Urinary bladder (tissue), 3 donors: ENCODE measurements at regions not wholly inside any gene's neighbourhood (a gene's known extent, or its start where the extent isn't known, plus 50 kb on each side); places are given as distances from the start of the nearest gene placed in this dataset.
A peak's percentile ranks its signal among the peaks of the same experiment; 100 is the strongest.

Source experiments
- DNase-seq: peaks from one replicate; pipeline ENCODE4 v3.0.0-alpha.2; 2015; ENCODE audit errors: extremely low spot score
- H3K27ac ChIP-seq: one replicate; pipeline ENCODE4 v1.5.1; 2013; ENCODE audit warnings: low read depth, mild to moderate bottlenecking, moderate library complexity
- H3K36me3 ChIP-seq: one replicate; pipeline ENCODE4 v1.6.1; 2013; ENCODE audit warnings: mild to moderate bottlenecking, moderate library complexity; ENCODE audit not compliant: insufficient read depth
- H3K4me1 ChIP-seq: one replicate; pipeline ENCODE4 v1.6.1; 2013; ENCODE audit warnings: mild to moderate bottlenecking, moderate library complexity; ENCODE audit not compliant: insufficient read depth
- H3K4me3 ChIP-seq: one replicate; pipeline ENCODE4 v1.5.1; 2013; ENCODE audit warnings: low read depth, low read length
- WGBS: extraction: QIAGEN DNeasy Blood & Tissue Kit; methylation state at CpG from one replicate; pipeline ENCODE4 v1.1.7; 2013; 5-methylcytosine and 5-hydroxymethylcytosine counted together
- donor health status: healthy with polysubstance abuse.
- donor health status: healthy.

DNA sequence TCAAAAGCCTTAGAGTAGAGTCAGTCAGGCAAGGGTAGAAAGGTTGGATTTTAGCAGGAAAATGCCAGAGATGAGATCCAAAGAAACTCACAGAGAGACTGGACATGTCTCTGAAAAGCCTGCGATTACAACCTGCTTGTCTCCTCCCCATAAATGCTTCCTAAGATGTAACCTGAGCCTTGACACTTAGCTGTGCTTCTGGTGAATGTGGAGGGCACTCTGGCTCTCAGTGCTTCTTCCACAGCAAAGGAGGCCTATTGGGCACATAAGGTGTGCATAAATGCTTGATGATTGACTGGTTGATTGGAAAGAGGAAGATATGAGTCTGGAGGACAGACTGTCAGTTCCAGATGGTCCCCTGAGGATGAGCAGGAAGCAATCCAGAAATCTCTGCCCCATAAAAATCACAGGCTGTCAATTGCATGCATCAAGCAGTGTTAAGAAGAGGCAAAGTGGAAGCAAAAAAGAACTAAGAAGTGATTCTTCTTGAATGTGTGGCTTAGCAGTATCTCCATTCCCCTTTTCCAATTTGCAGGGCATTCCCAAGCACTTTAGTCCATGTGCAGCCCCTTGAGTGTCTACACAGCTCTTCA, 236.2 kb upstream of the RRP15 start:
- H3K4me1 ChIP-seq: no peaks in the 10 kb centered on the region
- 14% methylated on average over 1 of the region's 1 CpG for WGBS
- H3K4me3 ChIP-seq: no peak overlapping the region
- H3K36me3 ChIP-seq: no peaks in the 10 kb centered on the region
- no peak overlapping the region for H3K27ac ChIP-seq
- DNase-seq: no peak

DNA sequence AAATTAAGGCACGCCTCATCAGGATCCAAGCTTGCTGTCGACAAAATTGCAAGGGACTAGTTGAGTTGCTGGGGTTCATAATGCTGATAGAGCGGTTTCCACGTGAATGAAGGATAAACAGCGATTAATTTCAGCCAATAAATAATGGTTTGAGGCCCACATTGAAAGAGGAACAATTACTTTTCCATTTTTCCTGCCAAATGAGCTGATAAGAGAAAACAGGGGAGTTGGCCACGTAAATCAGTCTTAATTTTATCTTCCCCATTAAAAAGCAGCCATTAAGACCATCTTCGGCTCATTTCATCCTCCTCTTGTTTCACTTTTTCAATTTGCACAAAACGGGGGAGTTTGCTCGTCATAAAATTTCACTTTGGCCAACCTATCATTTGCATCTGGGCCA, 235.5 kb upstream of the RRP15 start:
- Histone ChIP-seq H3K4me3 (no peak overlapping the region), H3K27ac (no peak overlapping the region), H3K36me3 (no peaks in the 10 kb centered on the region), H3K4me1 (no peaks in the 10 kb centered on the region)
- peak; percentile 66 for DNase-seq
- 46% methylated on average over 9 of the region's 9 CpGs for WGBS

DNA sequence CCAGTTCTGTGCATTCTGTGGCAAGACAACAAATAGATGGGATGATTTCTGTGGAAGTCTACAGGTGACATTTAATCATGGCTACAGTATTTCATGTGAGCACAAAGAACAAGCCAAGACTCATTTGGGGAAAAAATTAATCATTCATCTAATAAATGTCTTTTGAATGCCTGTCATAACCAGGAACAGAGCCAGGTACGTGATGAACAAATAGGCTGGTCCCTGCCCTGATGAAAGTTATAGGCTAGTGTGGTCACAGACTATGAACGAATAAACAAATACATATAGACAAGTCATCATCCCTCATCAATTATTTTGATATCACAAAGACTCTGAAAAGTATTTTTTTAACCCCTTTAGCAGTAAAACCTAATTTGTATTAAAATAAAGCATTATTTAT, 226.4 kb upstream of the RRP15 start:
- Histone ChIP-seq H3K36me3 (no peaks in the 10 kb centered on the region), H3K27ac (no peak overlapping the region), H3K4me3 (no peak overlapping the region), H3K4me1 (no peaks in the 10 kb centered on the region)
- DNase-seq: no peak
- WGBS: 75% methylated on average over 2 of the region's 2 CpGs

DNA sequence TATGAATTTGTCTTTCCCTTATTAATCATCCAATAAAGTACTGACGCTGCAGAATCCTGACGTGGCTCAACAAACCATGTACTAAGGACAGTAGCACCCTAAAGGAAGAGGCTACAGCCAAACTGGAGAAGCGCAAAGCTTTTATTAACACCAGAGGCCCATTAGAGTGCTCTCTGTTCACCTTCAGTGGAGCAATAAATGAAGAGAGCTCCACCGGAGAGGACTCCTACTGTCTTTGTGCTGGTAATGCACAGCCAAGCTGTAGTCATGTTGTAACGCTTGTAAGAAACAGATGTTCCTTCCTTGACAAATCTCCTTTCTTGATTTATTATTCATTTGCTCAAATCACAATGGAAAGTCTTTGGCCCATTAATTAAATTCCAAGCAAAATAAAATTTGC, 220.7 kb upstream of the RRP15 start:
- no peaks in the 10 kb centered on the region for H3K4me1 ChIP-seq
- H3K4me3 ChIP-seq: no peak overlapping the region
- whole genome bisulfite sequencing: 68% methylated on average over 5 of the region's 5 CpGs
- H3K36me3 ChIP-seq: no peaks in the 10 kb centered on the region
- H3K27ac ChIP-seq: no peak overlapping the region
- no peak for DNase-seq

DNA sequence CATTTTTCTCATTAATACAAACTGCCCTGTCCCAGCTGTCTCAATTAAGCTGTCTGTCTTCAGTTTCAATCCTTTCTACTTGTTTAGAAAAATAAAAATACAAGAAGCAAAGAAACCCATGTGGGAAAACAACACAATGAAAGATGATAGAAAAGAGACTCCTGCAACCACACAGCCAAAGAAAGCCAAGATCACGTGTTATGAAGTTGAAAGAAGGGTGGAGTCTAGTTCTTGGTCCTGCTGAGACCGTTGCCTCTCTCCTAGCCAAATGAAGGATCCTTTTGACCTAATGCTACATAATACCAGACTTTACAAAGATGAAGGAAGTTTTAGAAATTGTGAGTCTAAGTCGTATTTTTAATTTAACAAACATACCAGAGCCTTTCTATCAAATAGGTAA, 218.8 kb upstream of the RRP15 start:
- H3K36me3 ChIP-seq: no peaks in the 10 kb centered on the region
- no peak for DNase-seq
- no peaks in the 10 kb centered on the region for H3K4me1 ChIP-seq
- 74% methylated on average over 3 of the region's 3 CpGs for WGBS
- no peak overlapping the region for H3K4me3 ChIP-seq
- H3K27ac ChIP-seq: no peak overlapping the region

- no peak for DNase-seq
- H3K4me1 ChIP-seq: no peaks in the 10 kb centered on the region
- 53% methylated on average over 1 of the region's 1 CpG for WGBS
These were observed 216.9 kb upstream of the RRP15 start for GRCh38 chr1:218068241-218068640.

GRCh38 chr1:218069180-218069579, 215.9 kb upstream of the RRP15 start:
- no peak for DNase-seq
- Histone ChIP-seq H3K27ac (no peak overlapping the region), H3K4me3 (no peak overlapping the region), H3K4me1 (no peaks in the 10 kb centered on the region), H3K36me3 (no peaks in the 10 kb centered on the region)
- 34% methylated on average over 2 of the region's 2 CpGs for WGBS

More at GRCh38 chr1:218068241-218068640, 216.9 kb upstream of the RRP15 start:
- Histone ChIP-seq H3K27ac (no peak overlapping the region), H3K4me3 (no peak overlapping the region), H3K36me3 (no peaks in the 10 kb centered on the region)

DNA sequence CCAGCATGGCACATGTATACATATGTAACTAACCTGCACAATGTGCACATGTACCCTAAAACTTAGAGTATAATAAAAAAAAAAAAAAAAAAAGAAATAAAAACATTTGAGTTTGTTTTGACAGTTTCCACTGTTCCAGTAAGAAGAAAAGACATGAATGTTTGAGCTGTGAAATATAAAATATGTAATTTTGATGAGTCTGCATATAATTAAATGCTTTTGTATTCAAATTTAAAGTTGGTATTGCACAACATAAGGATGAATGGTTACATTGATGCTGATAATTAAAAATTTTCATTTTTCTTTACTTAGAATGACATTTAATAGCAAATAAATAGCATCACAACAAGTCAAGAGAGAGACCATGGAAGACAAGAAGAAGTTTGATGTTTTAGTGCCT, 212.0 kb upstream of the RRP15 start:
- no peaks in the 10 kb centered on the region for H3K36me3 ChIP-seq
- H3K4me3 ChIP-seq: no peak overlapping the region
- no peak for DNase-seq
- H3K4me1 ChIP-seq: no peaks in the 10 kb centered on the region
- no peak overlapping the region for H3K27ac ChIP-seq

- Histone ChIP-seq H3K36me3 (no peaks in the 10 kb centered on the region), H3K27ac (no peak overlapping the region), H3K4me3 (no peak overlapping the region), H3K4me1 (no peaks in the 10 kb centered on the region)
- WGBS: 71% methylated on average over 3 of the region's 3 CpGs
- DNase-seq: no peak
These were observed 206.2 kb upstream of the RRP15 start for GRCh38 chr1:218078916-218079315.

- Histone ChIP-seq H3K4me3 (no peak overlapping the region), H3K4me1 (no peaks in the 10 kb centered on the region), H3K27ac (no peak overlapping the region), H3K36me3 (no peaks in the 10 kb centered on the region)
- WGBS: 58% methylated on average over 4 of the region's 4 CpGs
- DNase-seq: no peak
These were observed 205.7 kb upstream of the RRP15 start for GRCh38 chr1:218079347-218079746.

- no peak for DNase-seq
- no peaks in the 10 kb centered on the region for H3K4me1 ChIP-seq
- 67% methylated on average over 5 of the region's 5 CpGs for WGBS
- no peak overlapping the region for H3K27ac ChIP-seq
- no peak overlapping the region for H3K4me3 ChIP-seq
- H3K36me3 ChIP-seq: no peaks in the 10 kb centered on the region
These were observed 205.3 kb upstream of the RRP15 start for GRCh38 chr1:218079820-218080219.

GRCh38 chr1:218080863-218081262, 204.2 kb upstream of the RRP15 start:
- WGBS: 78% methylated on average over 5 of the region's 5 CpGs
- Histone ChIP-seq H3K27ac (no peak overlapping the region), H3K36me3 (no peaks in the 10 kb centered on the region), H3K4me1 (no peaks in the 10 kb centered on the region), H3K4me3 (no peak overlapping the region)
- no peak for DNase-seq

- Histone ChIP-seq H3K4me3 (no peak overlapping the region), H3K36me3 (no peaks in the 10 kb centered on the region), H3K27ac (no peak overlapping the region), H3K4me1 (no peaks in the 10 kb centered on the region)
- DNase-seq: no peak
These were observed 203.7 kb upstream of the RRP15 start for GRCh38 chr1:218081358-218081757.

DNA sequence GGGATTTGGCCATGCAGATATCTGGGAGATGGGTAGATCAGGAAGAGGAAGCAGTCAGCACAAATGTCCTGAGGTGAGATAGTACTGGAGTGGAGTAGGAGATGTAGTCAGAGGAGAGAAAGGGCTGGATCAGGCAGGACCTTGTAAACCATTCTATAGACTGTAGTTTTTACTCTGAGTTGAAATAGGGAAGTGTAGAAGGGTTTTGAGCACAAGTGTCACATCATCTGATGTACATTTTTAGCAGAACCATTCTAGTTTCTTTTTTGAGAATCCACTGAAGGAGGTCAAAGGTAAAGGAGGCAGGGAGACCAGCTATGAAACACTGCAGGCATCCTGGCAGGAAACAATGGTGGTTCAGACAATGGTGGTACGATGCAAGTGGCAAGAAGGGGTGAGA, 194.6 kb upstream of the RRP15 start:
- H3K36me3 ChIP-seq: no peaks in the 10 kb centered on the region
- H3K4me3 ChIP-seq: no peak overlapping the region
- no peaks in the 10 kb centered on the region for H3K4me1 ChIP-seq
- WGBS: 79% methylated on average over 1 of the region's 1 CpG
- no peak for DNase-seq
- H3K27ac ChIP-seq: no peak overlapping the region

DNA sequence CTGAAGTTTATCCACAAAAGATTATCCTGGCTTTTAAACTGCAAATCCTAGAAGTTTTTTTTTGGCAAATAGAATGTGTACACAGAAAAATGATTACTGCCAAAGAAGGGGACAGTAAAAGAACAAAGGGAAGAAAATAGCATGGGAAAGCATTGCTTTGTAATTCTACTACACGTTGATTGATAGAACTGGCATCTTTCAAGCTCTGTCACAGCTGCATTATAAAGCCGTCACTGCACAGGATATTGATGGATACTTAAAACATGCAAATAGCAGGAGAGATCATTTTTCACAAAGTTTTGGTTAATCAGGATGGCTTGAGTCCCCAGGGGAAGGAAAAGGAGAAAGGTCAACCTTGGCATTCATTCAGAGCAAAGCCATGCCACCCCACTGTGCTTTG, 183.7 kb upstream of the RRP15 start:
- 58% methylated on average over 2 of the region's 2 CpGs for WGBS
- no peak overlapping the region for H3K4me3 ChIP-seq
- H3K27ac ChIP-seq: no peak overlapping the region
- H3K4me1 ChIP-seq: no peaks in the 10 kb centered on the region
- no peaks in the 10 kb centered on the region for H3K36me3 ChIP-seq
- no peak for DNase-seq
